ENCODE measurements at regions not wholly inside any gene's neighbourhood (a gene's known extent, or its start where the extent isn't known, plus 50 kb on each side); places are given as distances from the start of the nearest gene placed in this dataset.
A peak's percentile ranks its signal among the peaks of the same experiment; 100 is the strongest.
"Not testable (repeated sequence)": the region's sequence is repeated elsewhere in the genome, so short reads cannot be mapped to it uniquely, and the experiment has no call there.

DNA sequence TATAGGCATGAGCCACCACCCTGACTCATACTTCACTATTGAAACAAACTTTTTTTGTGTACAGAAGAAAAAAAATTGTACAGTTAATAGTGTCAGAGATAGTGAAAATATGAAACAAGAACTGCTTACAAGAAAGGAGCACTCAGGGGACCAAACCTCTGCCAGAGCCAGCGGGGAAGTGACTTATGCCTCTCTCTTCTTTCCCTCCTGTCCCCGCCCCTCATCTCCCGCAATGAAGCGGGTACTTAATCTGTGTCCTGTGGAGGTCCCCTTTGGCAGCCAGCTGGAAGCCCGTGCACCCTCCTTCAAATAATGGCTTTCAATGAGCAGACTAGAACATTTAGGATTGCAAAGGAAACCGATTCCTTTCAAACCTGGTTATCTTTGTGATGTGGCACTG, 51.5 kb downstream of the PPIAL4A start:
- DNase-seq (ENCODE audit: low read depth), result not testable (repeated sequence)

- peak; percentile 24 for DNase-seq (ENCODE audit: low read depth)
These were observed 52.3 kb downstream of the PPIAL4A start for GRCh38 chr1:120941836-120942217.

GRCh38 chr1:120942218-120942944, 52.8 kb downstream of the PPIAL4A start:
- peak; percentile 77 for DNase-seq (ENCODE audit: low read depth)

DNA sequence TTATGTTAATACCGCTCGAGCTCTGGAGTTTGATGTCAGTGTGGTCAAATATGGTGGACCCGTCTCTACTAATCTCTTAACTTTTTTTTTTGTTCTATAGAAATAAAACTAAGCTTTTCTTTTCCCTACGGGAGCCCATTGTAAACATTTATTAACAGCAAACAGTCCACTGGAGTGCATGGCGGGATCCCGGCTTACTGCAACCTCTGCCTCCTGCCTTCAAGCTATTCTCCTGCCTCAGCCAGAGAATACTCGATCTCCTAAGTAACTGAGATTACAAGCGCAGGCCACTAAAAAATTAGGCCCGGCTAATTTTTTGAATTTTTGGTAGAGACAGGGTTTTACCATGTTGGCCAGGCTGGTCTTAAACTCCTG, 53.4 kb downstream of the PPIAL4A start:
- DNase-seq (ENCODE audit: low read depth), result not testable (repeated sequence)

- DNase-seq (ENCODE audit: low read depth), result not testable (repeated sequence)
These were observed 55.1 kb downstream of the PPIAL4A start for GRCh38 chr1:120944691-120945090.

GRCh38 chr1:120945122-120945521, 55.6 kb downstream of the PPIAL4A start:
- DNase-seq (ENCODE audit: low read depth), result not testable (repeated sequence)

DNA sequence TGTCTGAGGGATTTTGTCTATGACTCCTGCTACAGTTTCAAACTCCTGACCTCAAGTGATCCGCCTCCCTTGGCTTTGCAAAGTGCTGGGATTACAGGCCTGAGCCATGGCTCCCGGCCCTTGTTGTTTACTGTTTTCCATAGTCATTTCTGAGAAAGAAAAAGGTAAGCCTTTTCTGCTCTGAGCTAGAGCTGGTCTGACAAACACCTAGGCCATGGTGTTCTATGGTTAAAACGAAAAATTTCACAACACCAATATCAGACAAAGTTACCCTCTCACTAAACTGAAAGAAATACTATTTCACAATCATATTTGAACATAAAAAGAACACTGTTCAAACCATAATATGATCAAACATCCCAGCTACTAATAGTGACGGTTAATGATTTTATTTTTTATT, 57.5 kb downstream of the PPIAL4A start:
- DNase-seq (ENCODE audit: low read depth), result not testable (repeated sequence)

DNA sequence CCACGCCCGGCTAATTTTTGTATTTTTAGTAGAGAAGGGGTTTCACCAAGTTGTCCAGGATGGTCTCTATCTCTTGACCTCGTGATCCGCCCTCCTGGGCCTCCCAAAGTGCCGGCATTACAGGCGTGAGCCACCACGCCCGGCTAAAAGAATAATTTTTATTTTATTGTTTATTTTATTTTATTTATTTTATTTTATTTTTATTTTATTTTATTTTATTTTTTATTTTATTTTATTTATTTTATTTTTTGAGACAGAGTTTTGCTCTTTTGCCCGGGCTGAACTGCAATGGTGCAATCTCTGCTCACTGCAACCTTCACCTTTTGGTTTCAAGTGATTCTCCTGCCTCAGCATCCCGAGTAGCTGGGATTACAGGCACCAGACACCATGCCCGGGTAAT, 60.2 kb downstream of the PPIAL4A start:
- DNase-seq (ENCODE audit: low read depth), result not testable (repeated sequence)

DNA sequence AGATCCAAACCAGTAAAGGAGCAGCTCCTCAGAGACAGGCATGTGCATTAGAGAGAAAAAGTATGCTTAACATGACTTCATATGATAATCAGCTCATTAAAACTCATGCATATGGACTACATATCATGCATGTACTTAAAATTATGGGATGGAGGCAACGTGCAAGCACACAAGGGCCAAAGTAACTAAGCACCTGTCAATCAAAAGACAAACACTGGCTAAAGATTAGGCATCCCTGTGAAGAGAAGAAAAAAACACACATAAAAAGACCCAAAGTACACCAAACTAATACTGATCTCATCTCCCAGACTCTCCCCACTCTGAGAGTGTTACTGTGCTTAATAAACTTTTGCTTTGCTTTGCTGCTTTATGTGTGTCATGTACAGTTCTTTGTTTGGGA, 61.1 kb downstream of the PPIAL4A start:
- not testable (repeated sequence) for DNase-seq (ENCODE audit: low read depth)

GRCh38 chr1:120951100-120951499, 61.5 kb downstream of the PPIAL4A start:
- not testable (repeated sequence) for DNase-seq (ENCODE audit: low read depth)

DNA sequence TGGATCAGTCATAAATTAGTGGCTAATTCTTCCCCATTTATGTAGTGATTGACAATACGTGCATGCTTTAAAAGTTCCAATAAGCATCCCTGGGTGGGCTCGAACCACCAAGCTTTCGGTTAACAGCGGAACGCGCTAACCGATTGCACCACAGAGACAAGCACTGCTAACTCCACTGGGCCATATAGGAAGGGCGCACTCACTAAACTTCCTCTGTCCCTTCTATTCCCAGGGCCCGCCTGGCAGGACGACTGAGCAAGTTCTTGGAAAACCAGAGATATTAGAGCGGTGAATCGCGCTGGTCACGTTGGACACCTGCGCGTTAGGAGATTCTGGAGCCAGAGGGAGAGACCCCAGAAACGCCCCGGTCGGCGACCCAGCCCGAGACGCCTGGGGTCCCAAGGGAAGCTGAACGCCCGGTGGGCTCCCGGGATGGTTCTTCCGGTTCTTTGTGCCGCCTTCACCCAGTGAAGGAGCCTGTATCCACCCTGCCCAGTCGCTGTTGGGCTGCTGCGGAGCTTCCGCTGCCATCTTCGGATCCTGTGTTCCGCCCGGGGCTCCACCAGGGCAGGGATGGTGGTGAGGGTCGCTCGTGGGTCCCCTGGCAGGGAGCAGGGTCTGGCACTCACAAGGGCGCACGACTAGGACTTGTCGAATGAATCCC, 62.8 kb downstream of the PPIAL4A start:
- not testable (repeated sequence) for DNase-seq (ENCODE audit: low read depth)

DNA sequence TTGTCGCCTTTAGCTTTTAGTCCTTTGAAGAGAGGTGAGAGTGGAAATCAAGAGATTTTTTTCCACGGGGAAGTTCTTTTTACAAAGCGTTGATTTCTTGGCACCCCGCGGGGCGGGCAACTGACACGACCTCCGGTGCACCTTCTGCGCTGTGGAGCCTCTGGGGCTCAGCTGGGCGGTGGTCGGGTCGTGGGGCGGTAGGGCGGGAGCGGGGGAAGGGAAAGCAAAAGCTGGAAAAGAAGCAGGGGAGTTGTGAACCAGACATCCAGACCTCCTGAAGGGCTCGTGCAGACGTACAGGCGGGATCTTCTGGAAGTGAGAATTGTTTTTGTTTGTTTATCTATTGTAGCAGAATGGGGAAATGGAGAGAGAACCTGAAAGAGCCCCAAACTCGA, 63.3 kb downstream of the PPIAL4A start:
- DNase-seq (ENCODE audit: low read depth), result not testable (repeated sequence)

- no peak for DNase-seq (ENCODE audit: low read depth)
These were observed 65.2 kb downstream of the PPIAL4A start for GRCh38 chr1:120954736-120955135.

DNA sequence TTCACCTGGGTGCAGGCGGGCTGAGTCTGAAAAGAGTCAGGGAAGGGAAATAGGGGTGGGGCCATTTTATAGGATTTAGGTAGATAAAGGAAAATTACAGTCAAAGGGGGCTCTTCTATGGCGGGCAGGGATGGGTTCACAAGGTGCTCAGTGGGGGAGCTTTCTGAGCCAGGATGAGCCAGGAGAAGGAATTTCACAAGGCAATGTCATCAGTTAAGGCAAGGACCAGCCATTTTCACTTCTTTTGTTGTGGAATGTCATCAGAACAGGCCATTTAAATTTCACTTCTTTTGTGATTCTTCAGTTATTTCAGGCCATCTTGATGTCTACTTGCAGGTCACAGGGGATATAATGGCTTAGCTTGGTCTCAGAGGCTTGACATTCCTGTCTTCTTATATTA, 66.4 kb downstream of the PPIAL4A start:
- DNase-seq (ENCODE audit: low read depth), result not testable (repeated sequence)

GRCh38 chr1:120966018-120966417, 76.4 kb downstream of the PPIAL4A start:
- DNase-seq (ENCODE audit: low read depth), result not testable (repeated sequence)

- DNase-seq (ENCODE audit: low read depth), result not testable (repeated sequence)
These were observed 83.3 kb downstream of the PPIAL4A start for GRCh38 chr1:120972863-120973262.

GRCh38 chr1:120973836-120974235, 84.3 kb downstream of the PPIAL4A start:
- DNase-seq (ENCODE audit: low read depth), result not testable (repeated sequence)

DNA sequence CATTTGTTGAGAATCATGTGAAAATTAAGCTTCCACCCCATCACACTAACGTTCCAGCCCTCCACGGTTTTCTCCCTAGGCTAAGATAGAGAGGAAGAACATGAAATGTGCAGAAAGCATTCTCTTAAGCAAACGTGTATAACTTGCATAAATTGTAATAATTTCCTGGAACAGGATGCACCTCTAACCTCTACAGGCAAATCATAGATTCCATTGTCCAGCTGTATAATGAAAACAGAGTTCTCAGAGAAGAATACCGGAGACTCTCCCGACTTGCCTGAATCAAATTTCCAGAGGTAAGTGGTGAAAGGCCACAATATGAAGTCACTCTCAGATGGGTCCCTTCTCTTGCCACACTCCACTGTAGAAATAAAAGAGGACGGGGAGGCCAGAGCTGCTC, 87.7 kb downstream of the PPIAL4A start:
- not testable (repeated sequence) for DNase-seq (ENCODE audit: low read depth)

GRCh38 chr1:120981489-120982094, 92.0 kb downstream of the PPIAL4A start:
- DNase-seq (ENCODE audit: low read depth), result not testable (repeated sequence)

DNA sequence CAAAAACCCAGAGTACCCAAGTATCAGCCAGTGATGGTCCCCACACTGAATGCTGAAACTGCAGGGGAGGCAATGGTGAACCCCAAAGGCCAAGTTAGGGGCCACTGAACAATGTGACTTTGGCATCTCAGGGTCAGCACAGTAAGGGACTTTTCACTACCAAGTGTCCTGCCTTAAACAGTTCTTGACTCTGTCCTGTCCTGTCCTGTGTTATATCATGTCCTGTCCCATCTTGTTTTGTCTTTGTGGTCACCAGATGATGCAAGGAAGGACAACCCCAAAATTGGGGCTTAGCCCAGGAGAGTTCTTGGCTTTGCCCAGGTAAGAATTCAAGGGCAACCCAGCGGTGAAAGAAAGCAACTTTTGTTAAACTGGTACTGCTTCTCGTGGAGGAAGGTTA, 105.0 kb downstream of the PPIAL4A start:
- DNase-seq (ENCODE audit: low read depth), result not testable (repeated sequence)

DNA sequence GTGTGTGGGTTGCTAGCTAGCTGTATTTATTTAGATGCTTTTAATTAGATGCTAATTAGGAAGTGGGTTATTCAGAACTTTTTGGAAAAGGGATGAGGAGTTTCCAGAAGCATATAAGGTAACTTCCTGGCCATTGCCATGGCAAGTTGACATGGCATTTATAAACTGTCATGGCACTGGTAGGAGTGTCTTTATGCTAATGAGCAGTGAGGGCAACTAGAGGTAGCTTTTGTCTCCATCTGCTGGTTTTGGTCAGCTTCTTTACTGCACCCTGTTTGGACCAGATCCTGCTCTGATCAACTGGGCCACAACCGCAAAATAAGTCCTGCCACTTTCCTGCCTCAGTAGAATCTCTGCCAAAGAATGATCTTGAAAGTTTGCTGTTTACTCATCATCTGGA, 105.5 kb downstream of the PPIAL4A start:
- DNase-seq (ENCODE audit: low read depth), result not testable (repeated sequence)

- DNase-seq (ENCODE audit: low read depth), result not testable (repeated sequence)
These were observed 111.6 kb downstream of the PPIAL4A start for GRCh38 chr1:121001090-121001726.

- DNase-seq (ENCODE audit: low read depth), result not testable (repeated sequence)
These were observed 113.7 kb downstream of the PPIAL4A start for GRCh38 chr1:121003230-121003629.
